Ishikawa (cell line): ENCODE measurements at regions not wholly inside any gene's neighbourhood (a gene's known extent, or its start where the extent isn't known, plus 50 kb on each side); places are given as distances from the start of the nearest gene placed in this dataset.

ENCODE experiments used
- CEBPB ChIP-seq: IDR thresholded peaks from 2 replicates; pipeline ENCODE4 v1.6.1; 2012
- CREB1 ChIP-seq: IDR thresholded peaks from 2 replicates; pipeline ENCODE4 v1.6.1; 2012; ENCODE audit warnings: low read depth
- EGR1 ChIP-seq: IDR thresholded peaks from 2 replicates; pipeline ENCODE4 v1.6.1; 2012
- EP300 ChIP-seq: IDR thresholded peaks from 2 replicates; pipeline ENCODE4 v1.6.1; 2012; ENCODE audit warnings: borderline replicate concordance
- FOXM1 ChIP-seq: IDR thresholded peaks from 2 replicates; pipeline ENCODE4 v1.6.1; 2012; ENCODE audit warnings: low read depth, borderline replicate concordance
- MAX ChIP-seq: IDR thresholded peaks from 2 replicates; pipeline ENCODE4 v1.6.1; 2012
- NFIC ChIP-seq: IDR thresholded peaks from 2 replicates; pipeline ENCODE4 v1.6.1; 2012
- RAD21 ChIP-seq: IDR thresholded peaks from 2 replicates; pipeline ENCODE4 v1.6.1; 2012; ENCODE audit warnings: low read depth
- REST ChIP-seq: IDR thresholded peaks from 2 replicates; pipeline ENCODE4 v1.6.1; 2012; ENCODE audit warnings: low read depth, mild to moderate bottlenecking
- TAF1 ChIP-seq: IDR thresholded peaks from 2 replicates; pipeline ENCODE4 v1.6.1; 2012; ENCODE audit warnings: low read depth, mild to moderate bottlenecking
- TCF12 ChIP-seq: IDR thresholded peaks from 2 replicates; pipeline ENCODE4 v1.6.1; 2012; ENCODE audit warnings: low read depth
- TEAD4 ChIP-seq: IDR thresholded peaks from 2 replicates; pipeline ENCODE4 v1.6.1; 2012
- USF1 ChIP-seq: IDR thresholded peaks from 2 replicates; pipeline ENCODE4 v1.6.1; 2012
- YY1 ChIP-seq: IDR thresholded peaks from 2 replicates; pipeline ENCODE4 v1.6.1; 2012; ENCODE audit warnings: low read depth
- ZBTB7A ChIP-seq: IDR thresholded peaks from 2 replicates; pipeline ENCODE4 v1.6.1; 2012; ENCODE audit warnings: low read depth

GRCh38 chr2:240329116-240329665 is 106.3 kb upstream of the GPC1 start:
- TF ChIP-seq USF1 (no peak), TAF1 (no peak), NFIC (no peak), EP300 (no peak), EGR1 (no peak), CEBPB (no peak), YY1 (no peak), ZBTB7A (no peak), MAX (no peak), TEAD4 (no peak), REST (no peak), TCF12 (no peak), RAD21 (no peak), CREB1 (no peak), FOXM1 (no peak)

- no peak for TF ChIP-seq REST
- TF ChIP-seq NFIC: no peak
- TF ChIP-seq RAD21: no peak
- TF ChIP-seq TEAD4: no peak
- TF ChIP-seq MAX: no peak
These were observed 105.7 kb upstream of the GPC1 start for GRCh38 chr2:240329778-240330177.

GRCh38 chr2:240333985-240334384 is 101.5 kb upstream of the GPC1 start:
- no peak for TF ChIP-seq EGR1
- TF ChIP-seq REST: no peak
- TF ChIP-seq CEBPB: no peak

- TF ChIP-seq USF1 (no peak), MAX (no peak), YY1 (no peak), EP300 (no peak), TCF12 (no peak), FOXM1 (no peak), TEAD4 (no peak), NFIC (no peak), RAD21 (no peak), EGR1 (no peak)
These were observed 100.4 kb upstream of the GPC1 start for GRCh38 chr2:240335061-240335460.

- TF ChIP-seq EGR1: no peak
- TF ChIP-seq TCF12: no peak
- TF ChIP-seq REST: no peak
- TF ChIP-seq USF1: no peak
- no peak for TF ChIP-seq TAF1
- no peak for TF ChIP-seq NFIC
- no peak for TF ChIP-seq CREB1
- no peak for TF ChIP-seq ZBTB7A
- no peak for TF ChIP-seq MAX
- TF ChIP-seq RAD21: no peak
- TF ChIP-seq FOXM1: no peak
- TF ChIP-seq EP300: no peak
- TF ChIP-seq TEAD4: no peak
- no peak for TF ChIP-seq YY1
- no peak for TF ChIP-seq CEBPB
These were observed 98.5 kb upstream of the GPC1 start for GRCh38 chr2:240336820-240337427.
